ENCODE measurements at regions not wholly inside any gene's neighbourhood (a gene's known extent, or its start where the extent isn't known, plus 50 kb on each side); places are given as distances from the start of the nearest gene placed in this dataset.

GRCh38 chr18:68330658-68331057 lies 384.2 kb downstream of the TMX3 start:
- DNase-seq = no peak

- no peak for DNase-seq
These were observed 391.0 kb downstream of the TMX3 start for GRCh38 chr18:68323921-68324320.

GRCh38 chr18:68316636-68317035 lies 398.3 kb downstream of the TMX3 start:
- DNase-seq = no peak

GRCh38 chr18:68314403-68314802 lies 400.5 kb downstream of the TMX3 start:
- DNase-seq = no peak

- DNase-seq = no peak
These were observed 413.5 kb downstream of the TMX3 start for GRCh38 chr18:68301441-68301840.

- DNase-seq = no peak
These were observed 415.0 kb downstream of the TMX3 start for GRCh38 chr18:68299906-68300305.

GRCh38 chr18:68298330-68298729 lies 416.6 kb downstream of the TMX3 start:
- DNase-seq = no peak

- DNase-seq = no peak
These were observed 426.5 kb downstream of the TMX3 start for GRCh38 chr18:68288408-68288807.

- no peak for DNase-seq
These were observed 430.6 kb downstream of the TMX3 start for GRCh38 chr18:68284236-68284780.

GRCh38 chr18:68283834-68284233 lies 431.1 kb downstream of the TMX3 start:
- no peak for DNase-seq

- DNase-seq = no peak
These were observed 432.7 kb downstream of the TMX3 start for GRCh38 chr18:68282232-68282631.

GRCh38 chr18:68275616-68276015 lies 439.3 kb downstream of the TMX3 start:
- no peak for DNase-seq

- DNase-seq = no peak
These were observed 444.9 kb downstream of the TMX3 start for GRCh38 chr18:68270017-68270416.

- no peak for DNase-seq
These were observed 447.3 kb downstream of the TMX3 start for GRCh38 chr18:68267583-68267982.

GRCh38 chr18:68263481-68263880 lies 451.4 kb downstream of the TMX3 start:
- no peak for DNase-seq

GRCh38 chr18:68262690-68263294 lies 452.1 kb downstream of the TMX3 start:
- DNase-seq = no peak

GRCh38 chr18:68256418-68257067 lies 458.4 kb downstream of the TMX3 start:
- no peak for DNase-seq

GRCh38 chr18:68244786-68245185 lies 470.1 kb downstream of the TMX3 start:
- no peak for DNase-seq

GRCh38 chr18:68241881-68242280 lies 473.0 kb downstream of the TMX3 start:
- DNase-seq = no peak

- DNase-seq = no peak
These were observed 480.2 kb downstream of the TMX3 start for GRCh38 chr18:68234676-68235075.

- no peak for DNase-seq
These were observed 480.8 kb downstream of the TMX3 start for GRCh38 chr18:68234131-68234530.

GRCh38 chr18:68233018-68233417 lies 481.9 kb downstream of the TMX3 start:
- DNase-seq = no peak

- DNase-seq = no peak
These were observed 485.6 kb downstream of the TMX3 start for GRCh38 chr18:68229351-68229750.

- DNase-seq = no peak
These were observed 493.7 kb downstream of the TMX3 start for GRCh38 chr18:68221111-68221724.
